ENCODE measurements at regions not wholly inside any gene's neighbourhood (a gene's known extent, or its start where the extent isn't known, plus 50 kb on each side); places are given as distances from the start of the nearest gene placed in this dataset.

- DNase-seq (ENCODE audit: low spot score) = no peak
Observed at GRCh38 chr22:49567899-49568750, 259.5 kb downstream of the BRD1 start.

GRCh38 chr22:49566693-49567092 is 261.0 kb downstream of the BRD1 start:
- DNase-seq (ENCODE audit: low spot score) = no peak

- DNase-seq (ENCODE audit: low spot score) = no peak
Observed at GRCh38 chr22:49566141-49566541, 261.5 kb downstream of the BRD1 start.

- no peak for DNase-seq (ENCODE audit: low spot score)
Observed at GRCh38 chr22:49565516-49565855, 262.2 kb downstream of the BRD1 start.

GRCh38 chr22:49564666-49565515 is 262.8 kb downstream of the BRD1 start:
- no peak for DNase-seq (ENCODE audit: low spot score)

GRCh38 chr22:49564054-49564453 is 263.6 kb downstream of the BRD1 start:
- no peak for DNase-seq (ENCODE audit: low spot score)

GRCh38 chr22:49562685-49563249 is 264.9 kb downstream of the BRD1 start:
- no peak for DNase-seq (ENCODE audit: low spot score)

GRCh38 chr22:49561976-49562375 is 265.7 kb downstream of the BRD1 start:
- DNase-seq (ENCODE audit: low spot score) = no peak

- DNase-seq (ENCODE audit: low spot score) = no peak
Observed at GRCh38 chr22:49561338-49561737, 266.3 kb downstream of the BRD1 start.

GRCh38 chr22:49555526-49555925 is 272.1 kb downstream of the BRD1 start:
- no peak for DNase-seq (ENCODE audit: low spot score)

GRCh38 chr22:49554741-49555140 is 272.9 kb downstream of the BRD1 start:
- no peak for DNase-seq (ENCODE audit: low spot score)

GRCh38 chr22:49554296-49554625 is 273.4 kb downstream of the BRD1 start:
- DNase-seq (ENCODE audit: low spot score) = no peak

GRCh38 chr22:49553518-49554295 is 274.0 kb downstream of the BRD1 start:
- no peak for DNase-seq (ENCODE audit: low spot score)

- DNase-seq (ENCODE audit: low spot score) = no peak
Observed at GRCh38 chr22:49553076-49553475, 274.6 kb downstream of the BRD1 start.

- DNase-seq (ENCODE audit: low spot score) = no peak
Observed at GRCh38 chr22:49551897-49552614, 275.6 kb downstream of the BRD1 start.

GRCh38 chr22:49551446-49551845 is 276.2 kb downstream of the BRD1 start:
- no peak for DNase-seq (ENCODE audit: low spot score)

- no peak for DNase-seq (ENCODE audit: low spot score)
Observed at GRCh38 chr22:49550766-49551362, 276.8 kb downstream of the BRD1 start.

GRCh38 chr22:49550141-49550430 is 277.6 kb downstream of the BRD1 start:
- no peak for DNase-seq (ENCODE audit: low spot score)

GRCh38 chr22:49549256-49550140 is 278.2 kb downstream of the BRD1 start:
- DNase-seq (ENCODE audit: low spot score) = no peak

Data from SW480 (cell line).